IMR-90 (cell line): ENCODE measurements at regions not wholly inside any gene's neighbourhood (a gene's known extent, or its start where the extent isn't known, plus 50 kb on each side); places are given as distances from the start of the nearest gene placed in this dataset.

Source experiments
- CEBPB ChIP-seq: IDR thresholded peaks from 2 replicates; pipeline ENCODE4 v1.6.1; 2012; ENCODE audit warnings: low read depth, low read length, improper control_type of control experiment
- MAFK ChIP-seq: IDR thresholded peaks from 2 replicates; pipeline ENCODE4 v1.6.1; 2012; ENCODE audit warnings: low read depth, low read length, improper control_type of control experiment
- MXI1 ChIP-seq: IDR thresholded peaks from 2 replicates; pipeline ENCODE4 v1.6.1; 2012; ENCODE audit warnings: low read depth, mild to moderate bottlenecking, low read length, moderate library complexity, borderline replicate concordance
- POLR2A ChIP-seq: IDR thresholded peaks from 2 replicates; pipeline ENCODE4 v1.6.1; 2012; ENCODE audit warnings: mild to moderate bottlenecking, low read depth, low read length
- RAD21 ChIP-seq: IDR thresholded peaks from 2 replicates; pipeline ENCODE4 v1.6.1; 2012; ENCODE audit warnings: low read length, improper control_type of control experiment
- RFX5 ChIP-seq: IDR thresholded peaks from 2 replicates; pipeline ENCODE4 v1.8.0; 2012; ENCODE audit warnings: low read depth, mild to moderate bottlenecking, low read length, moderate library complexity
- SMC3 ChIP-seq: fragments of 150-350 bp; IDR thresholded peaks from 2 replicates; pipeline ENCODE4 v1.6.1; 2016; ENCODE audit warnings: low read depth, mild to moderate bottlenecking, antibody characterized with exemption, low read length, moderate library complexity
- TF ChIP-seq, protein P1 (sequence below): conservative IDR thresholded peaks from 2 replicates; pipeline ENCODE4 v1.5.1; 2012; ENCODE audit warnings: mild to moderate bottlenecking, low read depth, low read length, improper control_type of control experiment
- TF ChIP-seq, protein P2 (sequence below): fragments of 150-350 bp; IDR thresholded peaks from 2 replicates; pipeline ENCODE4 v1.6.1; 2017; ENCODE audit warnings: mild to moderate bottlenecking, antibody characterized with exemption, low read length, low read depth
- TF ChIP-seq, protein P3 (sequence below): fragments of 150-350 bp; IDR thresholded peaks from 2 replicates; pipeline ENCODE4 v1.6.1; 2016; ENCODE audit warnings: low read depth, mild to moderate bottlenecking, low read length, moderate library complexity, borderline replicate concordance

DNA sequence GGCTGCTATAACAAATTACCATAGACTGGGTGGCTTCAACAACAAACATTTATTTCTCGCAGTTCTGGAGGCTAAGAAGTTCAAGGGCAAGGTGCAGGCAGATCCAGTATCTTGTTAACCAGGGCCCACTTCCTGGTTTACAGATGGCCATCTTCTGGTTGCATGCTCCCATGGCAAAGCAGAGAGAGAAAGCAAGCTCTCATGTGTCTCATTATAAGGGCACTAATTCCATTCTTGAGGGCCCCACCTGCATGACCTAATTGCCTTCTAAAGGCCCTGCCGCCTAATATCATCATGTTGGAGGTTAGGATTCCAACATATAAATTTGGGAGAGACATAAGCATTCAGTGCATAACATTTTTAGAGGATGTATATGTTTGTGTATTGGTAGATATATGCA is 280.1 kb upstream of the TMPO start:
- TF ChIP-seq, protein P1, sequence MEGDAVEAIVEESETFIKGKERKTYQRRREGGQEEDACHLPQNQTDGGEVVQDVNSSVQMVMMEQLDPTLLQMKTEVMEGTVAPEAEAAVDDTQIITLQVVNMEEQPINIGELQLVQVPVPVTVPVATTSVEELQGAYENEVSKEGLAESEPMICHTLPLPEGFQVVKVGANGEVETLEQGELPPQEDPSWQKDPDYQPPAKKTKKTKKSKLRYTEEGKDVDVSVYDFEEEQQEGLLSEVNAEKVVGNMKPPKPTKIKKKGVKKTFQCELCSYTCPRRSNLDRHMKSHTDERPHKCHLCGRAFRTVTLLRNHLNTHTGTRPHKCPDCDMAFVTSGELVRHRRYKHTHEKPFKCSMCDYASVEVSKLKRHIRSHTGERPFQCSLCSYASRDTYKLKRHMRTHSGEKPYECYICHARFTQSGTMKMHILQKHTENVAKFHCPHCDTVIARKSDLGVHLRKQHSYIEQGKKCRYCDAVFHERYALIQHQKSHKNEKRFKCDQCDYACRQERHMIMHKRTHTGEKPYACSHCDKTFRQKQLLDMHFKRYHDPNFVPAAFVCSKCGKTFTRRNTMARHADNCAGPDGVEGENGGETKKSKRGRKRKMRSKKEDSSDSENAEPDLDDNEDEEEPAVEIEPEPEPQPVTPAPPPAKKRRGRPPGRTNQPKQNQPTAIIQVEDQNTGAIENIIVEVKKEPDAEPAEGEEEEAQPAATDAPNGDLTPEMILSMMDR: no peak
- TF ChIP-seq RFX5: no peak
- TF ChIP-seq MXI1: no peak
- no peak for TF ChIP-seq CEBPB
- TF ChIP-seq RAD21: no peak
- TF ChIP-seq POLR2A: no peak
- TF ChIP-seq SMC3: no peak
- no peak for TF ChIP-seq MAFK
- TF ChIP-seq, protein P2, sequence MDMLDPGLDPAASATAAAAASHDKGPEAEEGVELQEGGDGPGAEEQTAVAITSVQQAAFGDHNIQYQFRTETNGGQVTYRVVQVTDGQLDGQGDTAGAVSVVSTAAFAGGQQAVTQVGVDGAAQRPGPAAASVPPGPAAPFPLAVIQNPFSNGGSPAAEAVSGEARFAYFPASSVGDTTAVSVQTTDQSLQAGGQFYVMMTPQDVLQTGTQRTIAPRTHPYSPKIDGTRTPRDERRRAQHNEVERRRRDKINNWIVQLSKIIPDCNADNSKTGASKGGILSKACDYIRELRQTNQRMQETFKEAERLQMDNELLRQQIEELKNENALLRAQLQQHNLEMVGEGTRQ: no peak
- TF ChIP-seq, protein P3, sequence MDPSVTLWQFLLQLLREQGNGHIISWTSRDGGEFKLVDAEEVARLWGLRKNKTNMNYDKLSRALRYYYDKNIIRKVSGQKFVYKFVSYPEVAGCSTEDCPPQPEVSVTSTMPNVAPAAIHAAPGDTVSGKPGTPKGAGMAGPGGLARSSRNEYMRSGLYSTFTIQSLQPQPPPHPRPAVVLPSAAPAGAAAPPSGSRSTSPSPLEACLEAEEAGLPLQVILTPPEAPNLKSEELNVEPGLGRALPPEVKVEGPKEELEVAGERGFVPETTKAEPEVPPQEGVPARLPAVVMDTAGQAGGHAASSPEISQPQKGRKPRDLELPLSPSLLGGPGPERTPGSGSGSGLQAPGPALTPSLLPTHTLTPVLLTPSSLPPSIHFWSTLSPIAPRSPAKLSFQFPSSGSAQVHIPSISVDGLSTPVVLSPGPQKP: no peak
